ENCODE measurements at regions not wholly inside any gene's neighbourhood (a gene's known extent, or its start where the extent isn't known, plus 50 kb on each side); places are given as distances from the start of the nearest gene placed in this dataset.

GRCh38 chr9:135196474-135196873, 109.0 kb downstream of the OLFM1 start:
- DNase-seq (ENCODE audit: low spot score) = no peak

DNA sequence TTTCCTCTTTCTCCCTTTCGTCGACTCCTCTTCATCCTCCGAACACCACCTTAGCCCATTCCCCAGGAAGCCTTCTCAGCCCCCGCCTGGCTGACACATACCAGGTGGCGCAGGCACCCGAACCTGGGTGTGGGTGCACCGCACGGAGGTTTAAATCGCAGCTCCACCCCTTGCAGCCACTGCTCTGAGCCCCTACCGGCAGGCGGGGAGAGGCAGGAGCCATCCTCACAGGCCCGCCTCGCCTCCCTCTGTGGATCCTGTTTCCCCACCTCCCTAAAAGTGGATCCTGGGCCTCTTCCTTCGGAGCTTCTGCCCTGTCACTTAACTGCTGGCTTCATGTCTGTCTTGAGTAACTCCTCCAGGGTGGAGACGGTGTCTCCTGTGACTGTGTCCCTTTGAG, 110.7 kb downstream of the OLFM1 start:
- DNase-seq (ENCODE audit: low spot score) = no peak

- no peak for DNase-seq (ENCODE audit: low spot score)
Measured at GRCh38 chr9:135198586-135199285, 111.3 kb downstream of the OLFM1 start.

GRCh38 chr9:135199489-135199888, 112.0 kb downstream of the OLFM1 start:
- no peak for DNase-seq (ENCODE audit: low spot score)

DNA sequence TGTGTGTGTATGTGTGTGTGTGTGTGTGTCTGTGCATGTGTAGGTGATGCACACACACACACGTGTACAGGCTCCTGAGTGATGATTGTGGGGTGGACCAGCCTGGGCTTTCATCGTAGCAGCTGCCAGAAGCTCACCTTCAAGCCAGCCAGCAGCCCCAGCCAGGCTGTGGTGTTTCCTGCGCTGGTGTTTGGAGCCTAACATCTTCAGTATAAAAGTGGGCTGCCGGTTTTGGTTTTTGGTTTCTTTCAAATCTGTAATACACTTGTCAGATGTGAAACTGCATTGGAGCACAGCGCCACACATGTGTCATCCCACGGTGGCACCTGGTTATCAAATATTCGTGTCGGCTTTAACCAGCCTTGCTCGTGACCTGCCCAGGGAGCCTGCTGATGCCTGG, 114.2 kb downstream of the OLFM1 start:
- DNase-seq (ENCODE audit: low spot score) = no peak

DNA sequence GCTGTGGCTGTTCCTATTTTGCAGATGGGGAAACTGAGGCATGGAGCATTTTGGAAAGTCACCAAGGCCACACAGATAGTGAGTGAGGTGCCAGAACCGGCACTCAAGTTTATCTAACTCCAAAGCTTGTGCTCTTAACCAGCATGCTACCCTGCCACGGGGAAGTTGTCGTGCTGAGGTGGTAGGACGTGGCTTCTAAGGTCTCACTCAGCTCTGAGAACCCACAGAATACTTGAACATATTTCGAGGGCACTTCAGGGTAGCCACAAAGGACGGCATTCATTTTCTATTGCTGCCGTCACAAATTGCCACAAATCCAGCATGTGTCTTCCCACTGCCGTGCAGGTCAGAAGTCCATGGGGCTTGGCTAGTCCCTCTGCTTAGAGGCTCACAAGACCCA, 116.7 kb downstream of the OLFM1 start:
- DNase-seq (ENCODE audit: low spot score) = no peak

- no peak for DNase-seq (ENCODE audit: low spot score)
Measured at GRCh38 chr9:135209136-135209535, 121.7 kb downstream of the OLFM1 start.

DNA sequence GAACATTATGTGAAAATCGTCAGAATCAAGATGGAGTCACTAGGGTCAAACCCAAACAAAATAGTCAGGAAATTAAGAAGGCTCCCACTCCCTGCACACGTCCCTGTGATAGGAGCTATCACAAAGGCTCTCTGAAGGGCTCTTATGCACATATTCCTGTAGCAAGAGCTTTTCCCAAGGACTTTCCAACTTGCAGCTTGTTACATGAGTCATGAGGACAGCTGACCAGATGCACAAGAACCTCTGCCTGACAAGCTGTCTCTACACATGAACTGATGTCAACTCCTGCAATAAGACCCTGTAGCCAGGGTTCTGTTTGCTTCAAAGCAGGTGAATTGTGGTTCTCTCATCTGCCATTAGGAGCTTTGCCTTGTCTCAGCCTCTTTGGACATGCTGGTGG, 122.4 kb downstream of the OLFM1 start:
- no peak for DNase-seq (ENCODE audit: low spot score)

GRCh38 chr9:135210676-135211523, 123.4 kb downstream of the OLFM1 start:
- no peak for DNase-seq (ENCODE audit: low spot score)

DNA sequence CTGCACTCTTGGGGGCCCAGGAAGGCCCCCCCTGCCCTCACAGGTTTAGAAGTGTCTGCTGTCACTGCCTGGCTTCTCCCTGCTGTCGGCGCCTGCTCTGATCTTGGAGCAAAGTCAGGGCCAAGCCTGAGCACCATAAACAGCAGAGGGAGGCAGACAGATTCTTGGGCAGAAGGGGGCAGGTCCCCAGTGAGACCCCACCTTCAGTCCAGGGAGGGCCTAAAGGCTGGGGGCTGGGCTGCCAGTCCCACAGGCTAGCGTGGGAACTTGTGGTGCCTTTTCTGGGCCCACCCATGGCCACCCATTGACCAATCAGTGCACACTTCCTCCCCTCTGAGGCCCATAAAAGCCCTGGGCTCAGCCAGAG, 124.0 kb downstream of the OLFM1 start:
- DNase-seq (ENCODE audit: low spot score) = no peak

- no peak for DNase-seq (ENCODE audit: low spot score)
Measured at GRCh38 chr9:135212961-135213360, 125.5 kb downstream of the OLFM1 start.

GRCh38 chr9:135213566-135213965, 126.1 kb downstream of the OLFM1 start:
- no peak for DNase-seq (ENCODE audit: low spot score)

GRCh38 chr9:135214054-135214640, 126.7 kb downstream of the OLFM1 start:
- DNase-seq (ENCODE audit: low spot score) = no peak

- no peak for DNase-seq (ENCODE audit: low spot score)
Measured at GRCh38 chr9:135214706-135215105, 127.2 kb downstream of the OLFM1 start.

GRCh38 chr9:135215571-135216161, 128.2 kb downstream of the OLFM1 start:
- DNase-seq (ENCODE audit: low spot score) = no peak

- no peak for DNase-seq (ENCODE audit: low spot score)
Measured at GRCh38 chr9:135216236-135216635, 128.8 kb downstream of the OLFM1 start.

DNA sequence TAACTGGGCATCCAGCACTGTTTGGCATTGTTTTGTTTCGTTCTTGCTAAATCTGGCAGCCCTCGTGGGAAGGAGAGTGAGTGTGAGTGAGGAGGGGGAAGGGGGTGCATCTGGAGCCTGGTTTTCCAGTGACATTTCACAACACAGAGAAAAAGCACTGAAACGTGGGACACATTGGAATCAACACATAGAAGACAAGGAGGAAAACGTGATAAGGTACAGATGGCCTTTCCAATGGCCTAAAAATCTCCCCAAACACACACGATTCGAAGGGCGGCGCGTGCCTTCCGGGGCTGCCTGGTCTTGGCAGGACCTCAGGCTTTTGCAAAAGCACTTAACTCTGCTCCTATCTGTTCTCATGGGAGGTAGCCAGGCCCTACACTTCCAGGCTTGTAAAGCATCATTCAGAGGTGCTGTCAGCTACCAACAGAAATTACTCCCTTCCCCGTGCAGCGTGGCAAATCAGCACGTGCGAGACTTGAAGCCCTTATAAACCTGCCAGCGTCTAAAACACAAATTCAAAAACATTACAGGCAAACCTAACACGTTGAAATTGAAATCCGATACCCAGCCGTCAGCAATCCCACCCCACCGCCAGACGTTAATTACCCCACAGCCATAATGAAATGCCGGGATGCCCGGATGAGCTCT, 129.4 kb downstream of the OLFM1 start:
- DNase-seq (ENCODE audit: low spot score) = no peak

- no peak for DNase-seq (ENCODE audit: low spot score)
Measured at GRCh38 chr9:135217836-135218235, 130.4 kb downstream of the OLFM1 start.

- DNase-seq (ENCODE audit: low spot score) = no peak
Measured at GRCh38 chr9:135218331-135219225, 131.1 kb downstream of the OLFM1 start.

- DNase-seq (ENCODE audit: low spot score) = no peak
Measured at GRCh38 chr9:135219676-135220600, 132.5 kb downstream of the OLFM1 start.

Measured in HuH-7.5 (cell line).